ENCODE measurements at regions not wholly inside any gene's neighbourhood (a gene's known extent, or its start where the extent isn't known, plus 50 kb on each side); places are given as distances from the start of the nearest gene placed in this dataset.

GRCh38 chr9:23552876-23553601 is 273.0 kb downstream of the ELAVL2 start:
- no peak for TF ChIP-seq CTCF (IDR thresholded peaks at IDR 0.05)
- no peak overlapping the region for H3K9ac ChIP-seq
- H3K27ac ChIP-seq: no peak overlapping the region
- H3K27me3 ChIP-seq (ENCODE audit: control insufficient read depth, insufficient read depth, low read length): no peaks in the 10 kb centered on the region
- H3K9me3 ChIP-seq (ENCODE audit: control insufficient read depth, low read length): no peaks in the 10 kb centered on the region
- no peak overlapping the region for H2AFZ ChIP-seq
- no peaks in the 10 kb centered on the region for H3K4me1 ChIP-seq
- H3K79me2 ChIP-seq: no peaks in the 10 kb centered on the region
- no peak overlapping the region for H3K4me3 ChIP-seq (ENCODE audit: low read depth, low read length)
- no peak overlapping the region for H3K4me2 ChIP-seq (ENCODE audit: low read length)
- H3K36me3 ChIP-seq (ENCODE audit: control insufficient read depth, insufficient read depth, low read length): no peaks in the 10 kb centered on the region

- no peaks in the 10 kb centered on the region for H3K36me3 ChIP-seq (ENCODE audit: control insufficient read depth, insufficient read depth, low read length)
- H3K27ac ChIP-seq: no peak overlapping the region
- H3K4me3 ChIP-seq (ENCODE audit: low read depth, low read length): no peak overlapping the region
- H3K9me3 ChIP-seq (ENCODE audit: control insufficient read depth, low read length): no peaks in the 10 kb centered on the region
- H3K4me2 ChIP-seq (ENCODE audit: low read length): no peak overlapping the region
- H3K9ac ChIP-seq: no peak overlapping the region
- H3K79me2 ChIP-seq: no peaks in the 10 kb centered on the region
- no peak overlapping the region for H2AFZ ChIP-seq
- H3K27me3 ChIP-seq (ENCODE audit: control insufficient read depth, insufficient read depth, low read length): no peaks in the 10 kb centered on the region
- no peak for TF ChIP-seq CTCF (IDR thresholded peaks at IDR 0.05)
- H3K4me1 ChIP-seq: no peaks in the 10 kb centered on the region
Measured at GRCh38 chr9:23554686-23555085, 271.4 kb downstream of the ELAVL2 start.

DNA sequence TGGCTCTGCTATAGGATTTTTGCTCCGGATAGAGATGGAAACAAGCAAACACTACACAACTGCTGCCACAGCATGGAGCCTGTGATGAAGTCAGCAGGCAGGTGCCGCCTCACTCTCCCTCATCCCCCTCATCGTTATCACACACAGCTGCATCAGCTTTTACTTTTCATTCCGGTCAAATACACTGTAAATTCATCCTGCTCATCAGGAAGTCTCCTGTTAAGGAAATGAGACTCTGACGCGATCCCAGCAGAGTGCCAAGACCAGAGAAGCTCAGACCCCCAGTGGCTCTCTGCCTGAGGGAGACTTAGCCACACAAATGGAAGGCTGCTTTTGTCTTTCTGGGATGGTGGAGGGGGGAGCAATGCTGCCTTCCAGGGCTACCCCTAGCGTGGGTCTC is 270.2 kb downstream of the ELAVL2 start:
- Histone ChIP-seq H3K79me2 (no peaks in the 10 kb centered on the region), H3K4me1 (no peaks in the 10 kb centered on the region), H3K4me2 (ENCODE audit: low read length) (no peak overlapping the region), H3K36me3 (ENCODE audit: control insufficient read depth, insufficient read depth, low read length) (no peaks in the 10 kb centered on the region), H3K27me3 (ENCODE audit: control insufficient read depth, insufficient read depth, low read length) (no peaks in the 10 kb centered on the region), H3K27ac (no peak overlapping the region), H3K4me3 (ENCODE audit: low read depth, low read length) (no peak overlapping the region), H3K9me3 (ENCODE audit: control insufficient read depth, low read length) (no peaks in the 10 kb centered on the region), H3K9ac (no peak overlapping the region), H2AFZ (no peak overlapping the region)
- TF ChIP-seq CTCF (IDR thresholded peaks at IDR 0.05): no peak

GRCh38 chr9:23556459-23556858 is 269.6 kb downstream of the ELAVL2 start:
- Histone ChIP-seq H3K9me3 (ENCODE audit: control insufficient read depth, low read length) (no peaks in the 10 kb centered on the region), H3K27ac (no peak overlapping the region)

More at GRCh38 chr9:23556459-23556858, 269.6 kb downstream of the ELAVL2 start:
- Histone ChIP-seq H3K4me1 (no peaks in the 10 kb centered on the region), H3K4me3 (ENCODE audit: low read depth, low read length) (no peak overlapping the region), H3K36me3 (ENCODE audit: control insufficient read depth, insufficient read depth, low read length) (no peaks in the 10 kb centered on the region), H2AFZ (no peak overlapping the region), H3K4me2 (ENCODE audit: low read length) (no peak overlapping the region), H3K27me3 (ENCODE audit: control insufficient read depth, insufficient read depth, low read length) (no peaks in the 10 kb centered on the region), H3K9ac (no peak overlapping the region), H3K79me2 (no peaks in the 10 kb centered on the region)
- TF ChIP-seq CTCF (IDR thresholded peaks at IDR 0.05): no peak

All from parathyroid adenoma (tissue), 2 donors.